Activated CD8-positive, alpha-beta memory T cell treated with anti-CD3 and anti-CD28 coated beads for 36 hours (primary cell): ENCODE measurements at regions not wholly inside any gene's neighbourhood (a gene's known extent, or its start where the extent isn't known, plus 50 kb on each side); places are given as distances from the start of the nearest gene placed in this dataset.

Experiments
- CTCF ChIA-PET: fragments of 350-600 bp; sonication (Branson Sonifier 250); formaldehyde crosslinking; loops from one replicate; lab custom pipeline; 2021; ENCODE audit warnings: antibody characterized with exemption; lab: Charles Lee
- POLR2A ChIA-PET: fragments of 350-600 bp; sonication (Branson Sonifier 250); formaldehyde crosslinking; loops from one replicate; lab custom pipeline; 2021; ENCODE audit warnings: antibody characterized with exemption; lab: Charles Lee

DNA sequence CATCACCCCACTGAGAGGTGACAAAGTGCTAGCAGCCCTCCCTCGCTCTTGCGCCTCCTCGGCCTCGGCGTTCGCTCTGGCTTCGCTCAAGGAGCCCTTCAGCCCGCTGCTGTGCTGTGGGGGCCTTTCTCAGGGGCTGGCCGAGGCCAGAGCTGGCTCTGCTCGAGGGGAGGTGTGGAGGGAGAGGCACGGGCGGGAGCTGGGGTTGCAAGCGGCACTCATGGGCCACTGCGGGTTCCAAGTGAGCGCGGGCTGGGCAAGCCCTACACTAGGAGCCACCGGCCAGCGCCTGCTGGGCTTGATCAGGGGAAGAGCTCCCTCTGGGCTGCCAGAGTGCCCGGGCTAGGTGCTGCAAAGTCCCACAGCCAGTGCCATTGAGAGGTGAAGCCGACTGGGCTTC, 964.8 kb upstream of the GJE1 start:
- POLR2A ChIA-PET = no interaction called here

DNA sequence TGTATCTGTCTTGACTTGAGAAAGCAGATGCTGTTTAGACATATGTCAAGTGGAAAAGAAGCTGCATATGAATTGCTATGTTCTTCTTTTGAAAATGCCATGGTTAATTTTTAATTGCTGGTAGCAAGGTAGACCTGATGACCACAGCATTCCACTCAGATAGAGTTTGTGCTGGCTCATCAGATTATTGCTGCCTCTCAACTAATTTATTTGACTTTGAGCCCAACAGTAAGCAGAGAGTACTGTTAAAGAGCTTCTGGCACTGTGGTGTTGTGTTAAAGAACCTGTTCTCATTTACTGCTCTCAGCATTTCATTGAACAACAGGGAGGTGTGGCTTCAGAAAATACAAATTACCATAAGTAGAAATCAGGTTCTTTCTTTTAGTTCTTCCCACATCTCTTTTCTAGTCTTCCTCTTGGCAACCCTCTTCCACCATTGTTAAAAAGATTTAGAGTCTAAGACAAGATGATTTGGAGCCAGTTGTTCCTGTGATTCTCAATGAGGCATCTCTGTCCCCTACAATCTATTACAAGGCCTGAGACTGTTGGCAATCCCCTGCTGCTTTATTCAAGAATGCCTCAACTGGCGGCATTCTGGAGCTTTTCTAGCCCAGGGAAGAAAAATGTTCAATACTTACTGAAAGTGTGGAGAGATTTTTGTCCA, 967.6 kb upstream of the GJE1 start:
- ChIA-PET CTCF (no interaction called here), POLR2A (no interaction called here)

More for the DNA sequence above, 964.8 kb upstream of the GJE1 start:
- CTCF ChIA-PET = no interaction called here

DNA sequence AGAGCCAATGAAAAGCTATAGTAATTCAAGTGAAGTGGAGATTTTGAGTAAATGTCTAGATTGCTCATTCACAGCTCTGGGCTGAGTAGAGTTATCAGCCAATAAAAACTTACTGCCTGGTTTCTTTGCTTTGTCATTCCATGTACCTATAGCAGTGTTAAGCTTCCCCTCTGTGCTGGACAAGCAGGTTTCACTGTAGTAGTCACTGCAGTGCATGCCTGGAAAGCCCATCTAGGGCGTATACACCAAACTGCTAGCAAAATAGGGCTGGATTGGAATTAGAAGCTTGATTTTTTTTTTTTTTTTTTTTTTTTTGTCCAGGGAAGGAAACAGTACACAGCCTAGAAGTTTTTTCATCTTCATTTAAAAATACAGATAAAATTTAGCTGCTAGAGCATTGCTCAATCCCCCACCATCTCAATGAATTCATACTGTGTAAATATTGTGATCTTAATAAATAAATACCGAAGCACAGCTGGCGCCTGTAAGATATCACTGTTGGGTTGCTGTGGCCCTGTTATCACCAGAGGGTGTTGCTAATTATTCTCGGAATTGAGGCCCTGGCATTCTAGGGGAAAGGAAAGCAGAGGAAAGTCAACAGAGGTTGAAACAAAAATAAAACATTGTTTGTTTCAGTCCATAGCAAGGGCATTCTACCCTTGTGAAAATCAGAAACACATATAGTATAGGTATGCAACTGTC, 968.5 kb upstream of the GJE1 start:
- POLR2A ChIA-PET = no interaction called here
- CTCF ChIA-PET = no interaction called here

DNA sequence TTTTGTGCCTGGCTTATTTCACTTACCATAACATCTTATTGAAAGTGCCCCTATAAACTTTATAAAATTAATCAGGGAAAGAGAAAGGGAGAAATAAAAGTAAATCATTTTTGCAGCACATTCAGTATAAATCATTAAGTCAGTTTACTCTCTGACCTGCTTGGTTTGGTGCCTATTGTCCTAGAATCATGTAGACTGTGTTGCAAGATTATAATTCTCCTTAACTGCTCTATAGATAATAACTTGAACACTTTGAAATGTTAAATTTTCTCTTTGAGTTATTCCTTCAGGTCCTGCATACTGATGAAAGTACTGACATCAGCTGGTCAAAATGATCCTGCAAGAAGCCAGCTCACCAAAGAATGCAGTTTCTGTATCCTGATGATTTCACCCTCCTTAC, 969.6 kb upstream of the GJE1 start:
- POLR2A ChIA-PET = no interaction called here
- CTCF ChIA-PET = no interaction called here

DNA sequence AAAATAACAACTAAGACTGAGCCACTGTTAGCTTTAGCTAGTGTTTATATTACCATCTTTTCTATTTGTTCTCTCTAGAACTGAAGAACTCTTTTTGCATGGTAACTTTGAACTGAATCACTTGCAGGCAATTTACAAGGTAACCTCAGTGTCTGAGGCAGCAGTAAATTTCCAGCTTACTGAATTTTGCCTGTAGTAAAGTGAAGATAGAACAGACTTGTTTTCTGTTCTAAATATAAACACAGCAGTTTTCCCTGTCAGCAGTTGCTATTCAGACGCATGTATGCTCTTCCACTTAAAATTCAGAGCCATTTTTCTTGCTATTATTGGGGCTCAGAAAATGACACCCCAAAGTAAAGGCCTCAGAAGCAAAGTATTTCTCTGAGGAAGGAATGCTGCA, 974.0 kb upstream of the GJE1 start:
- CTCF ChIA-PET = interaction anchor here (0.5 kb wide), 1 partner anchor 639 kb away, joined by 3 read pairs; no protein-coding TSS in a partner anchor
- POLR2A ChIA-PET = no interaction called here

DNA sequence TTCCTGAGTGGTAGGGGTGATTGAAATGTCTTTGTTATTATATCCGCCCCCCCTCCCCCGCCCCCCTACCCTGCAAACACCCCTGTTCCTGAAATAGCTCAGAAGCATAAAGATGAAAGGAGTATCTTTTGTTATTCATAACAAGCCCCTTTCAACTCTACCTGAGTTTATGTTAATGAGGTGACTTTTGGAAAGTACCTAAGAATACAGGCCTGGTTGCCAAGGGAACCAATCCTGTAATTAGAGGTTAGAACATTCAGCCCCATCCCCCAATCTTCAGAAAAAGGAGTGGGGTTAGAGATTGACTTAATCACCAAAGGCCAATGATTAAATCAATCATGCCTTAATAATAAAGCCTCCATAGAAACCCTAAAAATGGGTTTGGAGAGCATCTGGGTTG, 979.2 kb upstream of the GJE1 start:
- ChIA-PET CTCF (no interaction called here), POLR2A (no interaction called here)

DNA sequence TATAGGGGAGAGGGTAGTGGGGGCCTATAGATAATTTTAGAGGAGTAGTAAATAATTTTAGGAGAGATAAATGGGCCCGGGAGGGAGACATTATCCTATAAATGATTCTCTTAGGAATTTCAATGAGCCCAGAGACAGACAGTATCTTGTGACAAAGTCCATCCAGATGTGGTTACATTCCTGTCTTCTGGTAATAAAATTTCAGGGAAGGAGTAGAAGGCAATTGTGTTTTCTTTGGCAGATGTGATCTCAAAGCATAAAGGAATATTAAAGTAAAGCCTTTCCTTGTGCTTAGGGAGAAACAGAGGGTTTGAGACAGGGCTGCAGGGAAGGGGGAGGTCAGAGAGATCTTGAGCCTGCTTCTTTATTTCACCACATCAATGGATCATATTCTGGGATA, 979.8 kb upstream of the GJE1 start:
- POLR2A ChIA-PET = no interaction called here
- CTCF ChIA-PET = no interaction called here

DNA sequence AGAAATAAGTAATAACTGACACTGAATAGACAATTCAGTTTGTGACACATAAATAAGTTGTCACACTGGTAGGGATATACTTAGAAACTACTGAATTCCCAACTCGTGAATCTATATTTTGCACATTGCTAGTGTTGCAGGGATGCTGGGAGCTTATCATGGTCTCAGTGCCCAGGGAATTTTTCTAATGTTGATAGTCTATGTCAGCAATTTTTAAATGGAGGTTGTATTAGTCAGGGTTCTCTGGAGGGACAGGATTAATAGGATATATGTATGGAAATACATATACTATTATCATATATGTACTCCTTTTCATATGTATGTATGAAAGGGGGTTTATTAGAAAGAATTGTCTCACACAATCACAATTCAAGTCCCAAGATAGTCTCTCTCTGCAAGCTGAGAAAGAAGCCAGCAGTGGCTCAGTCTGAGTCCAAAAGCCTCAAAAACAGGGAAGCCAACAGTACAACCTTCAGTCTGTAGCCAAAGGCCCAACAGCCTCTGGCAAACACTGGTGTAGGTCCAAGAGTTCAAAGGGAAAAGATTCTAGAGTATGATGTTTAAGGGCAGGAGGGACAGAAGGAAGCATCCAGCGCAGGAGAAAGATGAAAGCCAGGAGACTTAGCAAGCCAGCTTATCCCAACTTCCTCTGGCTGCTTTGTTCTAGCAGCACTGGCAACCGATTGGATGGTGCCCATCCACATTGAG, 980.9 kb upstream of the GJE1 start:
- CTCF ChIA-PET = no interaction called here
- POLR2A ChIA-PET = no interaction called here

DNA sequence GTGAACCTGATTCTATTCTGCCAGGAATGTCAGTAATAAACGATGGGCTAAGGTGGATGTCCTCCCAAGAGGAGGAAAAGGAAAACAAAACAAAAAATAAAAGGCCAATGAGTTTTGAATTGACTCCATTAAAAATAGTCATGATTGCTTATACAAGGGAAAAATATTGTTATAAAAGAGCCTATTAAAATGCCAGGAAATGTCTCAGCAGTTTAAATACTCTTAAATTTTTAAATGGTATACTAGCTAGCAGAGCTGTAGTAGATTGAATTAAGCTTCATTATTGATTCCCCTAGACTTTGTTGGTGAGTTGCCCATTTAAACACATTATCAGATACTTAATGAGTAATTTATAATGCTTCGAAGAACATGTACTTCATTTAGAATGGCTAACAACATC, 990.9 kb upstream of the GJE1 start:
- ChIA-PET POLR2A (no interaction called here), CTCF (no interaction called here)

DNA sequence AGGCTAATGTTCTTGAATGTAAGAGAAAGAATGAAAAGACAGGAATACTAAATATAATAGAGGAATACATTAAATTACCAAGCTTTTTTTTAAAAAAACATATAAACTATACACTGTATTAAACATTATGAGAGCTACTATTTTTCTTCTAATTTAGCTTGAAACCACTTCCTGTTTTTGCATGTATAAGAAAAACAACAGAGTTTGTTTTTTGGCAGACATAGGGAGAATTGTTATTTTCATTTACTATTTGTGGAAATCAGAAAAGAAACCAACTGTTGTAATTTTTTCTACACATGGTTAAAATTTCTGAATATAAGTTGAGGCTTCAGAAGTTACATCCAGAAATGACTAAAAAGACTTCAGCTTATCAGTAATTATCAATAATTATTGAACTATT, 991.8 kb upstream of the GJE1 start:
- ChIA-PET CTCF (no interaction called here), POLR2A (no interaction called here)

DNA sequence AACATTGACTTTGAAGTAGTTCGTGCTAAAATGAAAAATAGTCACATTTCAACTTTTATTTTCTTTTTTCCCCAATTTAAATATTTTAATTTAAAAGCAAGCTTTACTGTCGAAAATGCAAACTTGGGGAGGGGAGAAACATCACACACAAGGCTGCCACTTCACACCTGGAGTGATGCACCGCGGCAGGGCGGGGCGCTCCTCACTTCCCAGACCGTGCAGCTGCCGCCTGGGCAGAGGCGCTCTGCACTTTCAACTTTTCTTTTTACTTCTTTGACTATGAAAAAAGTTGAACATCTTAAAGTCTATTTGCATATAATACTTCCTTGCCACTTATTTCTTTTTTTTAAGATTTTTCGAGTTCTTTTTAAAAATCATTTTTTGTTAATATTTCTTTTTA, 993.3 kb upstream of the GJE1 start:
- ChIA-PET CTCF (no interaction called here), POLR2A (no interaction called here)

DNA sequence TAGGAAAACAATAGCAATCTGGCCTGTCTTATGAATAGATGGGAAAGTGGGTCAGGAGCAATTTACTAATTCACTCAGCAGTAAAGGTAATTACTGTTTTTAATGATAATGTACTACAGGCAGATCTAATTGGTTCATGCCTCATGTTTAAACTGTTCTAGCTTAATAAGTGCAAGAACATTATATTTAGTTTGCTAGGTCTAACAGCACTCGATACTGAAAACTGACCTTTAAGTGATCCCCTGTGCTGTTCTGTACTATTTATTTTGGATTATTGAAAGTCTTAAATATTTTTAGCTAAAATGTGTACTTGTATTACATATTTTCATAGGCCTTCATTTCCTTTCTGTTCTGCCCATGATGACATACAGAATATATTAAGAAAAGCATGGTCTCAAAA, 998.0 kb upstream of the GJE1 start:
- ChIA-PET POLR2A (no interaction called here), CTCF (no interaction called here)

DNA sequence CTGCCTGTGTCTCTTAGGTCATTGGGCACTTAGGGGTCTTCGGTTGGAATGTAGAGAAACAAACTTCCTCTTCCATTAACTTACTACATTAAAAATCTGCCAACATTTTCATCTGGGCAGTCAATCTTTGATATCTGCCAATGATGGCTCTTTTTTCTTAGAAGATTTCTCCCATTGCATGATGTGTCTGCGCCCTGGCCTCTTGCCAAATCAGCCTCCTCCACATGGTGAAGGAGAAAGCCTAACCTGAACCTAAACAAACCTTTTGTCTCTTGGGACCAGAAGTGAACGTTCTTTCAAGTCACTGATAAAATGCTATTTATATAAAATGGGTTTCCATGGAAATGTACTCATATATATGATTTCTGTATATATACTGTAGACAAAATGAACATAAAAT, 998.9 kb upstream of the GJE1 start:
- POLR2A ChIA-PET = no interaction called here
- CTCF ChIA-PET = no interaction called here

DNA sequence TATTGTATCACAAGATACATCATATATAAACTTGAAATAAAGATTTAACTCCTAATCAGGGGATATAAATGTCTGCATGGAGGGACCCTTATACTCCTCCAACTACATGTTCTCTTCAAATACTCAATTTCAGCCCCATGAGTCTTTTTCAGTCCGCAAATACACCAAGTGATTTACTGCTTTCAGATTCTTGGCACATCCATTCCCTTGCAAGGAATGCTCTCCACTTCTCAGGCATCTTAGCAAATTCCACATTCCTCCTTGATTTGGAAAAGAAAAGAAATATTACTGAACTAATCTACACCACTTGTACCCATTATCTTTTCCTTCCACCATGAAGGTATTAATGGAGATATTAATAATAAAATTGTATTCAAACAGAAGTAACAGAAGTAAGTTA, 999.4 kb upstream of the GJE1 start:
- ChIA-PET POLR2A (no interaction called here), CTCF (no interaction called here)

DNA sequence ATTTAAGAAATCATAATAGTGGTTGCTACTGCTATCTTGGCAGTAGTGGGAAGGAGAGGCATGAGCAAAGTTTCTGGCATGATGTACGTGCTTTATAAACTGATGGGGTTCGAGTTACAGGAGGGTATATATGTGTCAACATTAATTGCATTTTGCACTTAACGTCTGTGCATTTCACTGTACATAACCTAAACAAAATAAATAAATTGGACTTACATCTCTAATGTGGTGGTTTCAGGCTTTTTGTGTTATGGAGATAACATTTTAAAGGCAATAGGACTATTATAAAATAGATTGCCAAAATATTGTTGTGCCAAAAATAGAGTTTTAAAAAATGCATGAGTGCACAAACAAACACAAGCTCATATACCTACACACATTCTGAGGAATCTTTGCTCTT, 1001.1 kb upstream of the GJE1 start:
- POLR2A ChIA-PET = no interaction called here
- CTCF ChIA-PET = no interaction called here

DNA sequence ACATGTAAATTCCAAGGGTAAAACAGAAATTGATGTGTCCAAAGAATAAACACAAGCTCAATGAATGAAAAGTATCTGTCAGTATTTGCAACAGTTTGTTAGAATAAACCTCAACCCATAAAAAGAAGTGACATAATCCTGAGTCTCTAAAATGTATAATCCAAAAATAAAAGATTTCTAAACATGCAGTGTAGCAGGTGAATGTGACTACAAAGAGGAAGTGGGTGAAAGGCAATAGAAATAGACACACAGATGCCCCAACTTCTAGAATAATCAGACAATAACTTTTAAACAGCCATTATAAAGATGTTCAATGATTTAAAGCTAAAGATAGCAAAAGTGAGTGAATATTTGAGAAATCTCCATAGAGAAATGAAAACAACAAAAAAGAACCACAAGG, 1009.2 kb upstream of the GJE1 start:
- CTCF ChIA-PET = no interaction called here

DNA sequence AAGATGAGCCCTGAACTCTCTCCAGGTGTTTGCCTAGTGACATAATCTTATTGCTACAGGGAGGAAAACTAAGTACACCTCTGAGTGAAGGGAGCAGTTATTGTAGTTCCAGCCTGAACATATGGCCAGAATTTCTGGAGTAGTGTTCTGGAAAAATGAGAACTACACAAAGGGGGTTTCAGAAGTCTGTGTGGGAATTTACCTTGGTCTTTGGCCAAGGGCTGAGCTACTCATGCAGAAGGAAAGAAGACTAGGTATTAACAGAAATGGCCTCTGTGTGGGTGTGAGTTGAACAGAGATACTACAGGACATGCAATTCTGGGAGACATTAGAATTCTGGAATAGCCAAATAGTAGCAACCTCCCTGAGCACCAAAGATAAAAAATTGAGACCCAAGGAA, 1009.7 kb upstream of the GJE1 start:
- ChIA-PET CTCF (no interaction called here), POLR2A (no interaction called here)

More for the DNA sequence above, 1009.2 kb upstream of the GJE1 start:
- POLR2A ChIA-PET = no interaction called here

DNA sequence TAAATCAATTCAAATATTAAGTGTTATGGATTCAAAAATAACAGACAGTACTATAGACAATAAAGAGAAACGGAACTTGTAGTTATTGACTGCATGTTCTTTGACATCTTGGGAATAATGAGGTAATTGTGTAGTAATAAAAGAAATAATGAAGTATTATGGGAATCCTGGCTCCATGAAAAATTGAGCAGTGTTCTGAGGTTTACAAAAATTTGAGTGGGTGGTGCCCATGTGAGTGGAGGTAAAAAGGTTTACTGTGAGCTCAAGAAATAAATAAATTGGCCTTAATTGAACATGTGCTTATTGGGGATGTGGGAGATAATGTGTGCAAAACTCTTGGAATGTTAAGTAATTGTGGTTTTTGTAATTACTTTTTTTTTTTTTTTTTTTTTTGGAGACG, 1013.7 kb upstream of the GJE1 start:
- ChIA-PET POLR2A (no interaction called here), CTCF (interaction anchor here (0.7 kb wide), 1 partner anchor 160 kb away, joined by 3 read pairs; no protein-coding TSS in a partner anchor)

DNA sequence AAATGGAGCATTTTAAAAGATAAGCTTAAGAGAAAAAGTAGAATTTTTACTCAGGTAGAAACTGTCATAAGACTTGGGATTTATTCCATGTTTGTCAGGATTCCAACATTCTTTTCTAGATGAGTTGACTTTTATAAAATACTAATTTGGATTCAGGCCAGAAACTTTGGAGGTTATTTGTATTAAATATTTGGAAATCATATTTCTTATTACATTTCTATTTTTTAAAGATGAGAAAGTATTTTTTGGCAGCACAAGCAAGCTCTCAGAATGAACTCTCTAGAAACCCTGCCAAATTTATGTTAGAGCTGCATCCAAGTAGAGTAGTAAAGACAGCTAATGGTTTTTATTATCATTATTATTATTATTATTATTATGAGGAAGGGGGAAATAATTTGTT, 1014.9 kb upstream of the GJE1 start:
- ChIA-PET POLR2A (no interaction called here), CTCF (no interaction called here)

DNA sequence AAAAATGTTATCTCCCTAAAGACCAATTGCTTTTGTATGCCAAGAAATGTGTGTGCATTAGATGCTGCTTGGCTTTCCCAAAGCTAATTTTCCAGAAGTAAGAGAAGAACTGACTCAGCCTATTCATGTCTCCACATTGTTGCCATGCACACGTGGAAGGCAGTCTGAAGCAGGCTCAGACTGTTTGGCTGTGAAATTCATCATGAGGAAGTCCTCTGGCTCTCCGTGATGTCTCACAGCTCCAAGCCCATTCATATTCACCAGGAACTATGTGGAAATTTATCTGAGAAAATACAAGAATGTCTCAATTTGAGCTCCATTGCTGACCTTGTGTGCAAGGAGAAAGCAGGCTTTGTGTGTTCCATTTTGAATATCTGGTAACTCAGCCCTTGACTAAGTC, 1022.2 kb upstream of the GJE1 start:
- ChIA-PET CTCF (no interaction called here), POLR2A (no interaction called here)

DNA sequence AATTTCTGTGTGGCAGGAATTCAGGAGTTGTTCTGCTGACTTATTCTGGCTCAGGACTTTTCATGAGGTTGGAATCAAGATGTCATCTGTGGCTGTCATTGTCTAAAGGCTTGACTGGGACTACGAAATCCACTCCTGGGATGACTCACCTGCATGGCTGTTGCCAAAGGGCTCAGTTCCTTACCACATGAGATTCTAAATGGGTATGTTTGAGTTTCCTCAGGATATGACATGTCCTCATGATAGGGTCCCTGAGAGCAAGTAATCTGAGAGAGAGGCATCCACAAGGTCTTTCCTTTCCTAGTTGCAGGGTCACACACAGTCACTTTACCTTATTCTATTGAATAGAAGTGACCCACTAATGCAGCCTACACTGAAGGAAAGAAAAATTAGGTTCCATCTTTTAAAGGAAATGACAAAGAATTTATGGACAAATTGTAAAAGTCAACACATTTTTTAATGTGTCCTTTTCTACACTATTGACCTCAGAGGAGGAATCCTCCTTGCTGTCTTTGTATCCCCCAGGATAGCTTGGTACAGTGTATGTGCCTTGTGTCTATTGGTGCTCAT, 1025.0 kb upstream of the GJE1 start:
- ChIA-PET CTCF (no interaction called here), POLR2A (no interaction called here)
